ENCODE measurements at regions not wholly inside any gene's neighbourhood (a gene's known extent, or its start where the extent isn't known, plus 50 kb on each side); places are given as distances from the start of the nearest gene placed in this dataset.

GRCh38 chr12:131616738-131617137 is 94.2 kb upstream of the SFSWAP start:
- TF ChIP-seq, protein P1, sequence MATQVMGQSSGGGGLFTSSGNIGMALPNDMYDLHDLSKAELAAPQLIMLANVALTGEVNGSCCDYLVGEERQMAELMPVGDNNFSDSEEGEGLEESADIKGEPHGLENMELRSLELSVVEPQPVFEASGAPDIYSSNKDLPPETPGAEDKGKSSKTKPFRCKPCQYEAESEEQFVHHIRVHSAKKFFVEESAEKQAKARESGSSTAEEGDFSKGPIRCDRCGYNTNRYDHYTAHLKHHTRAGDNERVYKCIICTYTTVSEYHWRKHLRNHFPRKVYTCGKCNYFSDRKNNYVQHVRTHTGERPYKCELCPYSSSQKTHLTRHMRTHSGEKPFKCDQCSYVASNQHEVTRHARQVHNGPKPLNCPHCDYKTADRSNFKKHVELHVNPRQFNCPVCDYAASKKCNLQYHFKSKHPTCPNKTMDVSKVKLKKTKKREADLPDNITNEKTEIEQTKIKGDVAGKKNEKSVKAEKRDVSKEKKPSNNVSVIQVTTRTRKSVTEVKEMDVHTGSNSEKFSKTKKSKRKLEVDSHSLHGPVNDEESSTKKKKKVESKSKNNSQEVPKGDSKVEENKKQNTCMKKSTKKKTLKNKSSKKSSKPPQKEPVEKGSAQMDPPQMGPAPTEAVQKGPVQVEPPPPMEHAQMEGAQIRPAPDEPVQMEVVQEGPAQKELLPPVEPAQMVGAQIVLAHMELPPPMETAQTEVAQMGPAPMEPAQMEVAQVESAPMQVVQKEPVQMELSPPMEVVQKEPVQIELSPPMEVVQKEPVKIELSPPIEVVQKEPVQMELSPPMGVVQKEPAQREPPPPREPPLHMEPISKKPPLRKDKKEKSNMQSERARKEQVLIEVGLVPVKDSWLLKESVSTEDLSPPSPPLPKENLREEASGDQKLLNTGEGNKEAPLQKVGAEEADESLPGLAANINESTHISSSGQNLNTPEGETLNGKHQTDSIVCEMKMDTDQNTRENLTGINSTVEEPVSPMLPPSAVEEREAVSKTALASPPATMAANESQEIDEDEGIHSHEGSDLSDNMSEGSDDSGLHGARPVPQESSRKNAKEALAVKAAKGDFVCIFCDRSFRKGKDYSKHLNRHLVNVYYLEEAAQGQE (IDR thresholded peaks at IDR 0.05; ENCODE audit: insufficient read depth in 1 of 2, low read depth in 2 of 2, low read length in 2 of 2) = no peak
- TF ChIP-seq SIN3A (IDR thresholded peaks at IDR 0.05; ENCODE audit: borderline replicate concordance, insufficient read depth, low read length) (no peak), POLR2AphosphoS5 (IDR thresholded peaks at IDR 0.05; ENCODE audit: low read depth, low read length) (no peak), FOXP2 (optimal IDR thresholded peaks at IDR 0.05; ENCODE audit: borderline replicate concordance, extremely low read depth, extremely low read length, insufficient read depth) (no peak)

Data from PFSK-1 (cell line).